ENCODE measurements at regions not wholly inside any gene's neighbourhood (a gene's known extent, or its start where the extent isn't known, plus 50 kb on each side); places are given as distances from the start of the nearest gene placed in this dataset.
A peak's percentile ranks its signal among the peaks of the same experiment; 100 is the strongest.

GRCh38 chr2:120443946-120444345, 98.0 kb downstream of the INHBB start:
- no peak for DNase-seq (ENCODE audit: extremely low read depth, low read depth)
- no peak overlapping the region for H3K4me3 ChIP-seq (replicated peaks; ENCODE audit: low read depth, low read length)
- TF ChIP-seq CTCF (IDR thresholded peaks at IDR 0.05; ENCODE audit: low read depth, low read length, missing control alignments): no peak

GRCh38 chr2:120444691-120445240, 98.8 kb downstream of the INHBB start:
- DNase-seq (ENCODE audit: extremely low read depth, low read depth): no peak
- H3K4me3 ChIP-seq (replicated peaks; ENCODE audit: low read depth, low read length): no peak overlapping the region
- TF ChIP-seq CTCF (IDR thresholded peaks at IDR 0.05; ENCODE audit: low read depth, low read length, missing control alignments): no peak

- no peak overlapping the region for H3K4me3 ChIP-seq (replicated peaks; ENCODE audit: low read depth, low read length)
- DNase-seq (ENCODE audit: extremely low read depth, low read depth): peak; percentile 20
- TF ChIP-seq CTCF (IDR thresholded peaks at IDR 0.05; ENCODE audit: low read depth, low read length, missing control alignments): no peak
Measured at GRCh38 chr2:120445449-120446143, 99.7 kb downstream of the INHBB start.

- no peak for DNase-seq (ENCODE audit: extremely low read depth, low read depth)
- no peak overlapping the region for H3K4me3 ChIP-seq (replicated peaks; ENCODE audit: low read depth, low read length)
- TF ChIP-seq CTCF (IDR thresholded peaks at IDR 0.05; ENCODE audit: low read depth, low read length, missing control alignments): no peak
Measured at GRCh38 chr2:120446236-120447126, 100.5 kb downstream of the INHBB start.

GRCh38 chr2:120447127-120447785, 101.3 kb downstream of the INHBB start:
- no peak overlapping the region for H3K4me3 ChIP-seq (replicated peaks; ENCODE audit: low read depth, low read length)
- TF ChIP-seq CTCF (IDR thresholded peaks at IDR 0.05; ENCODE audit: low read depth, low read length, missing control alignments): no peak
- DNase-seq (ENCODE audit: extremely low read depth, low read depth): no peak

- H3K4me3 ChIP-seq (replicated peaks; ENCODE audit: low read depth, low read length): no peak overlapping the region
- no peak for TF ChIP-seq CTCF (IDR thresholded peaks at IDR 0.05; ENCODE audit: low read depth, low read length, missing control alignments)
- no peak for DNase-seq (ENCODE audit: extremely low read depth, low read depth)
Measured at GRCh38 chr2:120448436-120448835, 102.5 kb downstream of the INHBB start.

Measured in HFF-Myc (cell line).